ENCODE measurements at regions not wholly inside any gene's neighbourhood (a gene's known extent, or its start where the extent isn't known, plus 50 kb on each side); places are given as distances from the start of the nearest gene placed in this dataset.
"Not testable (repeated sequence)": the region's sequence is repeated elsewhere in the genome, so short reads cannot be mapped to it uniquely, and the experiment has no call there.

DNA sequence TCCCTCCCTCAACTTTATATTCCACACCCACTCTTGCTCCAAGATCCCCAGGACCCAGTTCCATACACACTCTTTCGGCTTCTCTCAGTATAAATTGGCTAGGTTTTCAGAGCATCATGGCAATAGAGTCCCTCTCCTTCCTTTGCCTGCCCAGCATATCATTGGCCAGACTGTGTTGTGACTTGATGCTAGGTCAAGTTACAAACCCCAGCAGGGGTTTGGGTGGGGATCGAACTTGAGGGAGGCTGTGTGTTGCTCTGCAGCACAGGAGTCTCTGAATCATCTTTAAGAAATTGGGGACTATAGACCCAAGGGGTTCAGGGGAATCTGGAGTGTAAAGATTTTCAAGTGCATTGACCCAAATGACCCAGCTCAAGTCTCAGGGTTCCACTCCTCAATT, 477.5 kb upstream of the MEIS1 start:
- no peak for DNase-seq (ENCODE audit: low read depth)

DNA sequence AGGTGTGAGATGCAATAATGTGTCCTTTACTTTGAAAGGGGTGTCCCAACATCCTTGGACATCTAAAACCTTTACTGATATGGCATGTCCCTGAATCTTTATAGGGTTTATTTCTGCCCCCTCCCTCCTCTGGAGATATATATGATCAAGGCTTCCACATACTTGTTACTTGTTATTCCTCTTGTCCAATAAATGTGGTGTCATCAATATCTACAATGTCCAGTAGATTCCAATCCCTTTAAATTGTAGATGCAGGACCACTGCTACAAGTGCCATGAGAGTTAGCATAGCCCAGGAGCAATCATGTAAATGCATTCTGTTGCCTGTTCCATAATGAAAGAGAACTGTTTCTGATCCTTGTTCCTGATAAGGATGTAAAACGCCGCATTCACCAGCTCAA, 479.7 kb upstream of the MEIS1 start:
- no peak for DNase-seq (ENCODE audit: low read depth)

DNA sequence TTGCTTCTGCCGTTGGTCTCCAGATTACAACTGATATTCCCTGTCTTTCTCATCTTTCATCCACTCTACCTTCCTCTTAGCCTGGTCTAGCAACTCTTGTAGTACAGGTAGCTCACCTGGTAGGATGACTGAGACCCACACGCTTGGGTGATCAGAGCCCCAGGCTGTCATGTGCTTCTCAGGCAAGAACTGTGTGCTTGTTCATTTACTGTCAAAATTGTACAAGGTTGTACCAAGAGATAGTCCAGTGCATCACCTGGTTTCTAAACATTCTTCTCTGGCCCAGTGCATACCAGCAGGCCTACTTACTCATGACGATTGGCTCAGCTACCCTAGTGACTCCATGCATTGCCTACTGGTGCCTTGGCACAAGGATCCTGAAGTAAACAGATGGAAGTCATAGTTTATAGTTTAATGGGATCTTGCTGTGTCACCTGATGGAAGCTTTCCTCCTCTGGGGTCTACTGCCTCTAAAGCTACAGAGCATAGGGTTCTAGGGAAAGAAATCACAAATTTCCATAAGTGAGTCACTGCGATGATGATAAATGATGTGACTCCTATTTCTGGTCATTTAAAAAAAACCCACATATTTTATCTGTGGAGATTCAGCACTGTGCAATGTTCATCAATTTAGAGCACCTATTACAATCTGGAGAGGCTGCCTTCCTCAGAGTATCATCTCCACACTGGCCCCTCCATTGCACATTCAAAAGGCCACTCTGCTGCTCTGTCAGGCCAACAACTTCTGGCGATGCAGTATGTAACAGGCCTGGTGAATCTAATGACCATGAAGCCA, 481.8 kb upstream of the MEIS1 start:
- DNase-seq (ENCODE audit: low read depth): no peak

DNA sequence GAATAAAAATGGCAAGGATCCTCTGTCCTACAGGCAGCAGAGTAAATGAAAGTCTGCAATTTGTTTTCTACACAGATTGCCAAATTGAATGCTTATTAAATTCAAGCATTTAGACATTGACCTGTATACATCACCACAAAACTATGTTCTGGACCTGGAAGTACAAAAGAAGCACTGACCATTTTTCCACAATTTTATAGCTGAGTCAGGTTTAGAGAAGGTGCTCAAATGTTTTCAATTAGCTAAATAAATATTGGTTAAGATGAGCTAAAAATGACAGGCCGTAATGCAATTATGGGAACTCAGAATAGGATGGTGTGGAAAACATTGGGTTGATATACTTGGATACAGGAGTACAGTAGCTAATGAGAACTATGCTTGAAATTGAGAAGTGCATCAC, 490.7 kb upstream of the MEIS1 start:
- no peak for DNase-seq (ENCODE audit: low read depth)

DNA sequence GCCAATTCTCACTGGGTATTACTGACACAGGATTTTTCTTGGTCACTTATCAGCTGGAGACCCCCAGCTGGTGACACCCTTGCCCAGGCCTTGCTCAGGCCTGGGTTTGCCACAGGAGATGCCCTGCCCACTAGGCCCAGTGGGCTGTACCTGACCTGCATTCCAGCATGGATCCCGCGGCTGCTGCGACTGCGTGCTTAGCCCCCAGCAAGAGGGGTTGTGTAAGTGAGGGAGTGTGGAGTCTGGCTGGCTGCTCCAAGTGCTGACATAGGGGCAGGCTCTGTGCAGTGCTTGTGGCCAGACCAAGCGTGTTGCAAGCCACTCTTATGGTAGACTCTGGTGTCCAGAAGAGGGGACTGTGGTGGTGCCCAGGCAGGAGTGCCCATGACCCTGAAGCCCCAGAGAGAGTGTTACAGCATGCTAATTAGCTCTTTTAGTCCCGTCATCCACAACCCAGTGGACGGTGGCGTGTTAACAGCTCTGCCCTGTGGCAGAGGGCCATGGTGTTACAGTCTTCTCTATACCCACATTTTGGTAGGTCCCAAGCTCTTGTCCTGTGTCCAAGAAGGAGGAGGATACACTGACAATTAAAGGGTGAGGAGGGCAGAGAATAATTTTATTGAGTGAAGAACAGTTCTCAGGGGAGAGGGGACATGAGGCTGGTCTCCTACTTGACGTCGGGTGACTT, 491.7 kb upstream of the MEIS1 start:
- no peak for DNase-seq (ENCODE audit: low read depth)

DNA sequence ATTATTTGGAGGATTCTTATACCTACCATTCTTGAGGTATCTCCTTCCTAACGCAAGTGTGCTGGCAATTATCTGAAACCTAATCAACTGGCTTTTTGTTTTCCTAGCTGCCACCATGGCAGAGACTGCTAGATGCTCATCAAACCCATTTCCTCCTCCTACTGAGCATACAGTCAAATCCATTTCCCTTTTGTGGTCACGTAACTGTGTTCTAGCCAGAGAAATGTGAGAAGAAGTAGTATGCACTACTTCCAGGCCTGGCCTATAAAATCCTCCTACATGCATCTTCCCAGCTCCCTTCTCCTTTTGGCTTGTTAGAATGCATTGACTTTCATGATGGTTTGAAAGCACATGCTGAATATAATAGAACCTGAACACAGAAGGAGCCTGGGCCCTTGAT, 494.1 kb upstream of the MEIS1 start:
- no peak for DNase-seq (ENCODE audit: low read depth)

DNA sequence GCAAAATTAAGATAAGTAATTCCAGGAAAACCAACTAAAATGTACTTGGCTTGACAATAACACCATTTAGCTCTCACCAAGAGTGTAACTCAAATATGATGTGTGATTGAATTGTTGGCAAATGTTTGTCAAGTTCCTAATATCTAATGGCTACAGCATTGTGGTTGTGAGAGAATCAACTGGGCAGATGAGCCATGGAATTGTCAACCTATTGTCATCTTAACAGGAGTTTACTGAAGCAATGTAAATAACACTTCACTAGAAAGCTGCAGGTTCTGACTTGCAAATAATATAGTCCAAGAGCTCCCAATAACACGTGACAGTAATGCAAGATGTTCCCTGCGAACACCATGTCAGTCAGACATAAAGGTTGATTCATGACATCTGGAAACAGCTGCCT, 495.2 kb upstream of the MEIS1 start:
- DNase-seq (ENCODE audit: low read depth): no peak

DNA sequence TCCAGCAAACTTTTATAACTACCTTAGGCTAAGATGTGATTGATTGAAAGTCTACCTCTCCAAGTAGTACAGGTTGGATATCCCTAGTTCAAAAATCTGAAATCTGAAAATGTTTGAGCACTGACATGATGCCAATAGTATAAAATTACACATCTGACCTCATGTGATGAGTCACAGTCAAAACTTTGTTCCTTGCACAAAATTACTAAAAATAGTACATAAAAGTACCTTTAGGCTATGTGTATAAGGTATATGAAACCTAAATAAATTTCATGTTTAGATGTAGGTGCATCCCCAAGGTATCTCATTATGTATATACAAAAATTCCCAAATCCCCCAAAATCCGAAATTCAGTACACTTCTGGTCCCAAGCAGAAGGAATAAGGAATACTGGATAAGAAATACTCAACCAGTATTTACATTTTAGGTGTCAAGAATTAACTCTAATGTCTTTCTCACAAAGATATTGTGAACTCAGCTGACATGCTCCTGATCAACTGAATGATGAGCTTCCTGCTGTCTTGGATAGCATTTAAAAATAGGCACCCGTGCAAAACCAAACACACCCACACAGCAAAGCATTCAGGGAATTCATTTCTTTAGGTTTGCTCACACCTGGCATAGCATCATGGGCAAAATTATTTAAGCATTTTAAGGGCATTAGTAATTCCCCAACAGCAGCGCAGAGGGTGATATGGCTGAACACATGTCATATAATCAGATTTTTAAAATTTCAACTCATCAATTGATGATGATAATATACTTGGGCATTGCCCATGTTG, 497.4 kb upstream of the MEIS1 start:
- DNase-seq (ENCODE audit: low read depth): no peak

DNA sequence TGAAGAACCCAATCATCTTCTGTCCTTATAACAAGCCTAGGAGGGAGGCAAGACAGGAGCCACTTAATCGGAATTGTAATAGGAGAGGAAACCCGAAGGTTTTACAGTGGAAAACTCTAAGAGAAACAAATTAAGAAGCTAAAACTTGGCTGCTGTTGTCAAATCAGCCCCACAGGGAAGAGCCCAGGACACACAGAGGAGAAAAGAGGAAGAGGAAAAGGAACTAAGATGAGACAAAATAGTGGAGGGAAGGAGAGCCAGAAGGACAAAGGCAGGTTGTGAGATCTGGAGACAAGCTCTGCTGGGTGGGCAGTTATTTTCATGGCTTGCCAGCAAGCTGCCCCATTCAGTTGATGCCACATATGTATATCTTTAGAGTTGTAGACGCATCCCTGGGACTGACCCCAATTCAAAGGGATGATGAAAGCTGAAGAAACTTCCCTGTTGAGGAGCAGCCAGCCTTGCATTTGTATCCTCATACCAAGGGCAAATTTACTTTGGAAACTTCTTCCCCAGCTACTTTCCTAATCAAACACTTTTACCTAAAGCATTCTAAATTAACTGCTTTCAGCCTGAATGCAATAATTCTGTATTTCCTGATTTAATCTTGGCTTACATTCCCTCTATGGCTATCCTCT, 499.8 kb upstream of the MEIS1 start:
- DNase-seq (ENCODE audit: low read depth): no peak

DNA sequence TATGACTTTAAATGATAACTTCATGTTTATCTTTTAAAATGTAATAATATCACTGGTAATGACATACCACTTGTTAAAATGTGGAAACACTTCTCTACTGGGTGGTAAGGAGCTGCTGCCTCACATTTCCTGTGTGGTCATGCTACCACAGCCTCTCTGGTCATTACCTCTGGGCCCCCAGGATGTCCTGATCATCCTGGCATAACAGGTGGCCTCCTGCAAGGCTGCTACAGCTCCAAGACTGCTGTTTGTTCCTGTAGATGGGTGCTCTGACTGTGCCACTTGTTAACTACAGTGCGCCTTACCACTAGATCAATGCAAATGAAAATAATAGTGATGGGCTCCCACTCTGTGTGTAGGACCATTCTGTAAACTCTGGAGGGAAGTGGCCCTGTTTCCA, 500.2 kb upstream of the SPRED2 start:
- DNase-seq (ENCODE audit: low read depth): no peak

DNA sequence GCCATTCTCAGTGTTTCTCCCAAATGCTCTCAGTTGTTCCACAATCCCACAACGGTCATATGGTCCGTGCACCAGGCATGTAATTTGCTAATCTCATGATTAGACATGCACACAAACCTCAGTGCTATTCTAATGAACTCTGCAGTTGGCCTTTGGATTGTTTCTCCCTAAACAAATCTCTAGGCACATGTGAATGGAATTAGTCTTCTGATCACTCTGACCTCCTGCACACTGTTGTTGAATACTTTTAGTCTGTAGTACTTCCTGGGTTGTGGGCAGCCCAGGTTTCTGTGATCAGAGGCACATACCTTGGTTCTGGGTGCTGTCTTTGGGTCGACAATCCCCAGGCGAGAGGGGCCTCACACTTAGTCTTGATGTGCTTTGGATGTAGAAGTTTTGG, 498.7 kb upstream of the SPRED2 start:
- peak; percentile 13 for DNase-seq (ENCODE audit: low read depth)

DNA sequence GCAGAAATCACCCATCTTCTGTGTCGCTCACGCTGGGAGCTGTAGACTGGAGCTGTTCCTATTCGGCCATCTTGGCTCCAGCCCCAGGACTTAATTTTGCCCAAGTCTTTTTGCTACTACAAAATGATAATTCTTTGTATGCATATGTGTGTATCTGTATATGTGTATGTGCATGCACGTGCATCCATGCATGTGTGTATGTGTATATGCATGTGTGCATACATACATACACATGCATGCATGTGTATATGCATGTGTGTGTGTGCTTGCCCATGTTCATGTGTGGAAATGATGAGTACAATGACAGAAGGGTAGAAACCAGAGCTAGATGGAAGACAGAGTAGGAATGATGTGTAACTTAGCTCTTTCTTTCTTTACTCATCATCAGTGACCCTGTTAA, 497.9 kb upstream of the SPRED2 start:
- DNase-seq (ENCODE audit: low read depth): no peak

DNA sequence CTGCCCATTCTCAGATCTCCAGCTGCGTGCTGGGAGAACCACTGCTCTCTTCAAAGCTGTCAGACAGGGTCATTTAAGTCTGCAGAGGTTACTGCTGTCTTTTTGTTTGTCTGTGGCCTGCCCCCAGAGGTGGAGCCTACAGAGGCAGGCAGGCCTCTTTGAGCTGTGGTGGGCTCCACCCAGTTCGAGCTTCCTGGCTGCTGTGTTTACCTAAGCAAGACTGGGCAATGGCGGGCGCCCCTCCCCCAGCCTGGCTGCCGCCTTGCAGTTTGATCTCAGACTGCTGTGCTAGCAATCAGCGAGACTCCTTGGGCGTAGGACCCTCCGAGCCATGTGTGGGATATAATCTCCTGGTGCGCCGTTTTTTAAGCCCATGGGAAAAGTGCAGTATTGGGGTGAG, 497.3 kb upstream of the SPRED2 start:
- not testable (repeated sequence) for DNase-seq (ENCODE audit: low read depth)

DNA sequence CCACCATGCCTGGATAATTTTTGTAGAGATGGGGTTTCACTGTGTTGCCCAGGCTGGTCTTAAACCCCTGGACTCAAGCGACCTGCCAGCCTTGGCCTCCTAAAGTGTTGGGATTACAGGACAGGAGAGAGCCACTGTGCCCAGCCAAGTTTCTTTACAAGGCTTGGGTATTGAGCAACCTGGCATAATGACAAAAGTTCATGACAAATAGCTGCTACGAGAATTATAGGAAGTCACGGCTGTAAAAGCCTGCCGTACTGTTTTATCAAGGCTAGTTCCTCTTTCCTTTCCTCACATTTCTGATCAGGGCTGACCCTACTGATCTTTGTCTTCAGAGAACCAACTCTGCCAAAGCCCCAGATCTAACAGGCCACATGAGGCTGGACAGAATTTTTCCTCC, 490.4 kb upstream of the SPRED2 start:
- no peak for DNase-seq (ENCODE audit: low read depth)

DNA sequence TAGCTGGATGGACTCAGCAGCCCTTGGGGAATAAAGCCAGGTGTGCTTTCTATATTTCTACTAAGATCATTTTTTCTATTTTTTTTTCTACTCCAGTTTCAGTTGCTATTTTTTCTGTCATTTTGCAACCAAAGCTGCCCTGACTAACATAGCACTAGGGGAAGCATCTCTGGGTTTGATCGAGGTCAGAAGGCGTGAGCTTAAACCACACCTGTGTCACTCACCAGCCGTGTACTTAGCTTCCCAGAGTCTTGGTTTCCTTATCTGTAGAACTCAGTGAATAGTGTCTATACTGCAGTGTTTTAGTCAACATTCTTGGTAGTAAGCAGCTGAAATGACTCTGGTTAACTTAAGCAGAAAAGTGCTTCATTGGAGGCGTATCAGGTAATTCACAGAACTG, 489.6 kb upstream of the SPRED2 start:
- DNase-seq (ENCODE audit: low read depth): no peak

DNA sequence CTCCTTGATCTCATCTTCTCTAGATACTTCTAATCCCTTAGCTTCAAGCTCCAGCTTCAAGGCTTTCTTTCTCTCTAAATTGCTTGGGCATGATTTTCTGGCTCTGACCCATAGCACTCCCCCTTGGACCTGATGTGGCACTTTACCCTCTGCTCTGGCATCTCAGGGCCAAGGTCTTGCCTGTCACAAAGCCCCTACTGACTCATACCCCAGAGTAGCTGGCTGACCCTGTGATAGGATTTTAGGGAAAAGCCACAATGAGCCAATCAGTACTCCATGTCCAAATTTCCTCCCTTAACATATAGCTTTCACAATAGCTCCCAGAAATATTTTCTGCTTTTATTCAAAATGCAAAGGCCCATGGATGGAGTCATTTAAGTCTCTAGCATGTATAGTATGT, 488.7 kb upstream of the SPRED2 start:
- DNase-seq (ENCODE audit: low read depth): no peak

DNA sequence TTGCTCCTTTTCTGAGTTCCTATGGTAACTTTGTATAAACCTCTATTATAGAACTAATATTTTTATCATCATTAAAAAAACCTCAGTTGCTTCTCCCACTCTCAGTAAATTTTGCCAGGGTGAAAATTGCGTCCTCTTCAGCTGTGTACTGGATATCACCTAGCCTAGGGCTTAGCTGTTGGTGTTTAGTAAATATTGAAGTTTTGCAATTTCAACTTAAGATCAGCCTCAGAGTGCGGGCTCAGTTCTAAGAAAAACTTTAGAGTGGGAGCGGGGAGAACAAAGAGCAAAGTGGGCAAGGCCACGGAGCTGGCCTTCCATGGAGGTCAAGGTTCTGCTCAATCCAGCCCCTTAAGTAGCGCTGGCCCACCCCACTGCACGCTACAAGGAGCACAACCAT, 488.3 kb upstream of the SPRED2 start:
- DNase-seq (ENCODE audit: low read depth): no peak

DNA sequence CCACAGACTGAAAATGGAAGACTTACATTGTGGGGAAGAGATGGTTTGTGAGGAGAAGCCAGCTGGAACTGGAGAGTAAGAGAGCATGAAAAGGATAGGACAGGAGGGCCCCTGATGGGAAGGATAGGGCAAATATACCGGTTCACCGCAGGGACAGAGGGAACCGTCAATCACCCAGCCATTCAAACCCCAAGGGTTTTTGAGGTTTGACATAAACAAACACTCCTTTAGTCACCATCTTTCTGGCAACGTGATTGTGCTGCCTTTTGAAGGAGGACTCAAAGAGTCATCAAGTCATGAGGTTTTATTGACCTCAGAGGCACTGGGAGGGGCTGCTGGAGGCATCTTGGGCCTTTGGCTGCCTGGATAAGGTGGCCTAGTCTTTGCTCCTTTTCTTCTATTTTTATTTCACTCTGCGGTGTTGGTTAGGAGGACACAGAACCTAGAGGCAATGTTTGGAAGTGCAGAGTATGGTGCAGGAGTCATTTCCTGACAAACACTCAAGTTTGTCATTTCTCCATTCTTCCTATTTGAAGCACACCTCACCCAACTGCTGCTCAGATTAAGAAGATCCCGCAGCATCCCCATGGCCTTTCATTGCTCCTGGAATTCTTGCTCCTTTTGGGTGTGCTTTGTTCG, 487.3 kb upstream of the SPRED2 start:
- no peak for DNase-seq (ENCODE audit: low read depth)

DNA sequence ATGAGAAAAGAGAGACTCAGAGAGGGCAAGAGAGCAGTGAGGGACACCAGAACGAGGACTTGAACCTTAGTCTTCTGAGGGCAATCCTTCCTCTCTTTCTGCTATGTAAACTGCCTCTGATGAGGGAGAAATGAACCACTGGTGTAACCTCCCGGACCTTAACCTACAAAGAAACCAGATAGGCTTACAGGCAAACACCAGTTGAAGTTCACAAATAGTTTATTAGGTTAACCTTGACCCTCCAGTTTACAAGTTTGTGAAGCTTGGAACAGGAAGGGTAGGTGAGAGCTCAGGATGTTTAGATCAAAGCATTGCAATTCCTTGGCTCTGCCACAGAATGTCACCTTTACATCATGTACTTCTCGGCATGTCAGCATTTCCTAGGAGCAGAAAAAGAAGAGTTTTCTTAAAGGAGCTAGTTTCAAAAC, 486.4 kb upstream of the SPRED2 start:
- DNase-seq (ENCODE audit: low read depth): no peak

DNA sequence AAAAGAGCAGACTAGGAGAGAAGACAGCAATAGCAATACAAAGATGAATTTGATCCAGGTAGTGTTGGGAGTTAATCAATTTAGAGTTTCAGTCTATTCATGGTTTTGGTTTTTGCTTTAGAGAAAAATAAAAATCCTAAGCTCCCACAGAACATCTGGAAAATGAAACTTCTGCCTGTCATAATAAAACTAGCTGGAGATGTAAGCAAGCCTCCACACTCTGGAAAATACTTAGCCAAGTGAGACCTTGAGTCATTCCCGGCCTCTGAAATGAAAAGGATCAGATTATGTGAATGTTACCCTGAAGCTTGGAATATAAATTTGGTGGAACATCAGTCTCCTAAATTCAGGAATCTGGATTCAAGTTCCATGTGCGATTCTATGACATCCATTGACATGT, 485.6 kb upstream of the SPRED2 start:
- peak; percentile 19 for DNase-seq (ENCODE audit: low read depth)

DNA sequence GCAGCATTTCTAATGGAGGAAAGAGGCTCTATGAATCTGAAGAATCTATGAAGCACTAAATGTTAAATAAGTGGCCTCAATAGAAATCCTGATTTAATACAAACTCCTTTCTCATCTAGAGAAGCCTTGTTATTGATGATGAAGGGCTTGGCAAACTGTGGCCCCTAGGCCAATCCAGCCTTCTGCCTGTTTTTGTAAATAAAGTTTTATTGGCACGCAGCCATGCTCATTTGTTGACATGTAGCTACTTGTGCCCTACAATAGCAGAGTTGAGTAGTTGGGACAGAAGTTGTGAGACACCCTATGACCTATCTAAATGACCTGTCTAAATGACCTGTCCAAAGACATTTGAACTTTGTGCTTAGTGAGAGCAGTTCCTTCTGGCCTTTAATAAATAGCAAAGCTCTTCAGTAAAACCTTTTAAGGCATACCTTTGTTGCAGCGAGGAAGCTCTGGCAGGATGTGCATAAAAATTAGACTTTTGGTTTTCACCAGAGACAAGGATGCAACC, 484.4 kb upstream of the SPRED2 start:
- DNase-seq (ENCODE audit: low read depth): no peak

DNA sequence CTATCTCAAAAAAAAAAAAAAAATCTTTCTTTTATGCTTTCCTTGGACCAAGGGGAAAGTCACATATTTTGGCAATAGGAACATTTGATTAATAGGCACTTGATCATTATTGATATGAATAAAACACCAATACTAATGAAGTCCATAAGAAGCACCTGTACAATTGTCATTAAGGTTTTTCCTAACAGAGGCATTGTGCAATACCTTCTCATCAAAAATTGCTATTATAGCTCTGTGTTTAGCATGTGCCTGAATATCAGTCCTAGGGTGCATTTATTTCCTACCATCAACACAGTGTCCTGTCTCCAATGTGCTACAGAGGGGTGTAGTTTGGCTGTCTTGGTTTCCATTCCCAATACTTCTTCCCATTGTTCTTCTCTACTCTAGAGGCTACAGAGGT, 483.8 kb upstream of the SPRED2 start:
- DNase-seq (ENCODE audit: low read depth): no peak
